SK-N-SH (cell line): ENCODE measurements at regions not wholly inside any gene's neighbourhood (a gene's known extent, or its start where the extent isn't known, plus 50 kb on each side); places are given as distances from the start of the nearest gene placed in this dataset.

Experiments used
- CTCF ChIA-PET: fragments of 300-600, 350-600 bp; formaldehyde crosslinking; extraction: SDS; loops from one replicate; lab custom pipeline; 2021; lab: Yijun Ruan, JAX
- POLR2A ChIA-PET: fragments of 350-600 bp; sonication (Branson Sonifier 250); formaldehyde crosslinking; extraction: SDS; loops from one replicate; lab custom pipeline; 2020; ENCODE audit warnings: antibody characterized with exemption, inconsistent platforms; lab: Yijun Ruan, JAX
- DNase-seq: peaks from one replicate; pipeline ENCODE4 v3.0.0; 2012
- H2AFZ ChIP-seq: fragments of 200-600 bp; sonication (generic); 2 replicates; pipeline ENCODE4 v1.8.1; 2016; ENCODE audit warnings: antibody characterized with exemption, mild to moderate bottlenecking, low read depth
- H3F3A ChIP-seq: fragments of 200-600 bp; sonication (generic); replicated peaks from 2 replicates; pipeline ENCODE3; 2016; ENCODE audit warnings: antibody characterized with exemption, mild to moderate bottlenecking; ENCODE audit not compliant: insufficient read depth
- H3K27ac ChIP-seq, 2 experiments: fragments of 200-500 bp in 1 of 2; fragments of 200-600 bp in 1 of 2; sonication (Bioruptor generic) in 1 of 2; sonication (generic), shearing (Covaris generic) in 1 of 2; 2 replicates each; pipeline versions ENCODE4 v1.5.1 to v1.6.1; 2014 to 2016; ENCODE audit warnings: low read depth in 2 of 2, inconsistent platforms in 1 of 2, low read length in 1 of 2, mild to moderate bottlenecking in 1 of 2, mixed read lengths in 1 of 2
- H3K27me3 ChIP-seq: fragments of 200-600 bp; sonication (generic), shearing (Covaris generic); 2 replicates; pipeline ENCODE4 v1.6.1; 2016; ENCODE audit warnings: mixed run types; ENCODE audit not compliant: insufficient read depth
- H3K36me3 ChIP-seq, 2 experiments: fragments of 200-500 bp in 1 of 2; fragments of 200-600 bp in 1 of 2; sonication (Bioruptor generic) in 1 of 2; sonication (generic) in 1 of 2; replicated peaks in 1 of 2; 2 replicates each; pipeline versions ENCODE3 to v1.5.1; 2014 to 2016; ENCODE audit warnings: low read length in 1 of 2, mild to moderate bottlenecking in 1 of 2; ENCODE audit not compliant: insufficient read depth in 2 of 2, control insufficient read depth in 1 of 2
- H3K4me1 ChIP-seq, 2 experiments: fragments of 200-500 bp in 1 of 2; fragments of 200-600 bp in 1 of 2; sonication (Bioruptor generic) in 1 of 2; sonication (generic), shearing (Covaris generic) in 1 of 2; 2 replicates each; pipeline versions ENCODE4 v1.5.1 to v1.6.1; 2014 to 2016; ENCODE audit warnings: low read depth in 1 of 2, low read length in 1 of 2, mixed run types in 1 of 2; ENCODE audit not compliant: insufficient read depth in 2 of 2, control insufficient read depth in 1 of 2
- H3K4me2 ChIP-seq: fragments of 200-600 bp; sonication (generic), shearing (Covaris generic); 2 replicates; pipeline ENCODE4 v1.6.1; 2017; ENCODE audit warnings: mixed run types
- H3K4me3 ChIP-seq, 2 experiments: fragments of 200-500 bp in 1 of 2; fragments of 200-600 bp in 1 of 2; sonication (Bioruptor generic) in 1 of 2; sonication (generic), shearing (Covaris generic) in 1 of 2; 2 replicates each; pipeline versions ENCODE4 v1.5.1 to v1.8.1; 2014 to 2016; ENCODE audit warnings: low read depth in 2 of 2, inconsistent platforms in 1 of 2, low read length in 1 of 2, mild to moderate bottlenecking in 1 of 2, mixed read lengths in 1 of 2, moderate library complexity in 1 of 2
- H3K79me2 ChIP-seq: fragments of 200-600 bp; sonication (generic); 2 replicates; pipeline ENCODE4 v1.8.1; 2017; ENCODE audit warnings: mild to moderate bottlenecking; ENCODE audit not compliant: insufficient read depth
- H3K9ac ChIP-seq: fragments of 200-600 bp; sonication (generic); 2 replicates; pipeline ENCODE4 v1.6.1; 2017; ENCODE audit warnings: mixed run types
- H3K9me2 ChIP-seq: fragments of 200-600 bp; sonication (generic); 2 replicates; pipeline ENCODE4 v1.6.1; 2017; ENCODE audit warnings: mixed run types
- H3K9me3 ChIP-seq: fragments of 200-600 bp; sonication (generic); 2 replicates; pipeline ENCODE4 v1.6.1; 2017; ENCODE audit warnings: mixed run types, mild to moderate bottlenecking, moderate library complexity
- H4K20me1 ChIP-seq: fragments of 200-600 bp; sonication (generic); 2 replicates; pipeline ENCODE4 v1.6.1; 2017; ENCODE audit warnings: mild to moderate bottlenecking, mixed run types; ENCODE audit not compliant: insufficient read depth
- FOXM1 ChIP-seq: IDR thresholded peaks from 2 replicates; pipeline ENCODE4 v1.4.0; 2012; ENCODE audit warnings: low read depth, mild to moderate bottlenecking
- GATA2 ChIP-seq: sonication (generic); formaldehyde crosslinking; IDR thresholded peaks from 2 replicates; pipeline ENCODE4 v1.5.0; 2020; ENCODE audit warnings: mild to moderate bottlenecking, missing genetic modification reagents
- MXI1 ChIP-seq: IDR thresholded peaks from 2 replicates; pipeline ENCODE4 v1.6.1; 2012; ENCODE audit warnings: mild to moderate bottlenecking, low read depth, low read length, improper control_type of control experiment
- POLR2AphosphoS5 ChIP-seq: IDR thresholded peaks from 2 replicates; pipeline ENCODE4 v1.6.1; 2012; ENCODE audit warnings: low read depth, low read length
- RAD21 ChIP-seq: IDR thresholded peaks from 2 replicates; pipeline ENCODE4 v1.6.1; 2012; ENCODE audit warnings: mild to moderate bottlenecking, low read length
- RXRA ChIP-seq: IDR thresholded peaks from 2 replicates; pipeline ENCODE4 v1.4.0; 2012; ENCODE audit warnings: low read depth, mild to moderate bottlenecking, borderline replicate concordance
- SIN3A ChIP-seq: IDR thresholded peaks from 2 replicates; pipeline ENCODE4 v1.6.1; 2012; ENCODE audit warnings: low read depth, mild to moderate bottlenecking, low read length, moderate library complexity, borderline replicate concordance
- TCF12 ChIP-seq: IDR thresholded peaks from 2 replicates; pipeline ENCODE4 v1.4.0; 2012
- TEAD4 ChIP-seq: IDR thresholded peaks from 2 replicates; pipeline ENCODE4 v1.4.0; 2012; ENCODE audit warnings: mild to moderate bottlenecking, borderline replicate concordance; ENCODE audit not compliant: insufficient read depth
- YY1 ChIP-seq: IDR thresholded peaks from 2 replicates; pipeline ENCODE4 v1.4.0; 2012; ENCODE audit warnings: low read depth, mild to moderate bottlenecking
- WGBS: methylation state at CpG from one replicate; pipeline ENCODE4 v1.1.6; 2017; ENCODE audit warnings: low lambda C conversion rate; 5-methylcytosine and 5-hydroxymethylcytosine counted together
- TF ChIP-seq, protein P1 (sequence below): IDR thresholded peaks from 2 replicates; pipeline ENCODE4 v1.4.0; 2012; ENCODE audit warnings: low read depth
- TF ChIP-seq, protein P2 (sequence below): IDR thresholded peaks from 2 replicates; pipeline ENCODE4 v1.4.0; 2012; ENCODE audit warnings: low read depth, borderline replicate concordance
- TF ChIP-seq, protein P3 (sequence below): IDR thresholded peaks from 2 replicates; pipeline ENCODE4 v1.4.0; 2012; ENCODE audit warnings: low read depth, borderline replicate concordance
- TF ChIP-seq, protein P4 (sequence below): IDR thresholded peaks from 2 replicates; pipeline ENCODE4; 2012

DNA sequence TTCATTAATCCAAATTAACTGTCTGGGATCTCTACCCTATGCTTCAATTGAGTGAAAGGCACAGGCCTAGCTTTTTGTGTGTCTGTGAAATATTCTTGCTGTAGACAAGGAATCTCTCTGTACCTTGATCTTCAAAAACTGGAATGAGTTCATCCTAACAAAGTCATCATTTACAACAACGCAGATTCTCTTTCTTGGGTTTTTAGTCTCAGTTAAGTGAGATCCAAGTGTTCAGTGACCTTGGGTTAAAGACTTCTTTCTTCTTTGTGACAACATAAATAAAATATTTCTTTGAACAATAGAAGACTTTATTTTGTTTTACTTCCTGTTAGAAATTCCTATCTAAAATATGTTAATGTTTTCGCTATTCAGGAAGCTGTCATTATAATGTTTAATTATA is 192.2 kb upstream of the LMNTD1 start:
- no peaks in the 10 kb centered on the region for H3F3A ChIP-seq
- DNase-seq = no peak
- no peaks in the 10 kb centered on the region for H3K9me3 ChIP-seq
- WGBS = 86% methylated on average over 2 of the region's 2 CpGs
- no peaks in the 10 kb centered on the region for H3K27me3 ChIP-seq
- no peaks in the 10 kb centered on the region for H3K36me3 ChIP-seq
- CTCF ChIA-PET = no interaction called here
- H3K4me2 ChIP-seq = no peak overlapping the region
- POLR2A ChIA-PET = no interaction called here
- H4K20me1 ChIP-seq = no peaks in the 10 kb centered on the region
- H2AFZ ChIP-seq = no peak overlapping the region
- no peak overlapping the region for H3K4me3 ChIP-seq
- no peaks in the 10 kb centered on the region for H3K79me2 ChIP-seq
- H3K9ac ChIP-seq = no peak overlapping the region
- TF ChIP-seq TCF12 (no peak), POLR2AphosphoS5 (no peak), RAD21 (no peak)
- TF ChIP-seq, protein P1, sequence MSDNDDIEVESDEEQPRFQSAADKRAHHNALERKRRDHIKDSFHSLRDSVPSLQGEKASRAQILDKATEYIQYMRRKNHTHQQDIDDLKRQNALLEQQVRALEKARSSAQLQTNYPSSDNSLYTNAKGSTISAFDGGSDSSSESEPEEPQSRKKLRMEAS = no peak
- no peaks in the 10 kb centered on the region for H3K9me2 ChIP-seq
- peaks cover 0 to 2% of the 10 kb centered on the region in 2 experiments; a peak in 2 of 4 replicates for H3K4me1 ChIP-seq
- no peak overlapping the region for H3K27ac ChIP-seq

DNA sequence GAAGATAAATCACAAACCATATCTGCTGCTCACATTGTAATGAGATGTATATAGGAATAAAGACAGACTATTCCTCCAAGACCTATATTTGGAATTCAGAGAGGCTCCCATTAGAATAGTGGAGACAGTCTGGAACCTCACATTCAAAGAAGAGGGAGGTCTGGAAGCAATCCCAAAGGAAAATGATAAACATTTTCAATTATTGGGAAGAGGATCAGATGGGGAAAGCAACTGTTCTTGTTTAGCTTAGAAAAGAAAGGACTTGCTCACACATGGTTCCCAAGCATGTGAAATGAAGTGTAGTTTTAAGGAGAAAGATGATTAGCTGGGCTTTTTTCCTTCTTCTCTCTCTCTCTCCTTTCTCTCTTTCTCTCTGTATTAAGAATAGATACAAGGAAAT is 193.0 kb upstream of the LMNTD1 start:
- Histone ChIP-seq H3K9ac (no peak overlapping the region), H3K27ac (no peak overlapping the region), H3K4me2 (no peak overlapping the region), H2AFZ (no peak overlapping the region), H3K79me2 (no peaks in the 10 kb centered on the region), H3K9me3 (no peaks in the 10 kb centered on the region), H4K20me1 (no peaks in the 10 kb centered on the region), H3F3A (no peaks in the 10 kb centered on the region), H3K4me1 (peaks cover 0 to 2% of the 10 kb centered on the region in 2 experiments; a peak in 2 of 4 replicates), H3K27me3 (no peaks in the 10 kb centered on the region), H3K4me3 (no peak overlapping the region), H3K9me2 (no peaks in the 10 kb centered on the region), H3K36me3 (no peaks in the 10 kb centered on the region)
- no peak for DNase-seq
- ChIA-PET CTCF (no interaction called here), POLR2A (no interaction called here)
- TF ChIP-seq TEAD4 = no peak
- TF ChIP-seq FOXM1 = no peak
- no peak for TF ChIP-seq GATA2
- TF ChIP-seq, protein P2, sequence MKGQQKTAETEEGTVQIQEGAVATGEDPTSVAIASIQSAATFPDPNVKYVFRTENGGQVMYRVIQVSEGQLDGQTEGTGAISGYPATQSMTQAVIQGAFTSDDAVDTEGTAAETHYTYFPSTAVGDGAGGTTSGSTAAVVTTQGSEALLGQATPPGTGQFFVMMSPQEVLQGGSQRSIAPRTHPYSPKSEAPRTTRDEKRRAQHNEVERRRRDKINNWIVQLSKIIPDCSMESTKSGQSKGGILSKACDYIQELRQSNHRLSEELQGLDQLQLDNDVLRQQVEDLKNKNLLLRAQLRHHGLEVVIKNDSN = no peak
- no peak for TF ChIP-seq SIN3A
- no peak for TF ChIP-seq RXRA
- no peak for TF ChIP-seq YY1
- TF ChIP-seq MXI1 = no peak
- TF ChIP-seq, protein P1 = no peak
- TF ChIP-seq, protein P3, sequence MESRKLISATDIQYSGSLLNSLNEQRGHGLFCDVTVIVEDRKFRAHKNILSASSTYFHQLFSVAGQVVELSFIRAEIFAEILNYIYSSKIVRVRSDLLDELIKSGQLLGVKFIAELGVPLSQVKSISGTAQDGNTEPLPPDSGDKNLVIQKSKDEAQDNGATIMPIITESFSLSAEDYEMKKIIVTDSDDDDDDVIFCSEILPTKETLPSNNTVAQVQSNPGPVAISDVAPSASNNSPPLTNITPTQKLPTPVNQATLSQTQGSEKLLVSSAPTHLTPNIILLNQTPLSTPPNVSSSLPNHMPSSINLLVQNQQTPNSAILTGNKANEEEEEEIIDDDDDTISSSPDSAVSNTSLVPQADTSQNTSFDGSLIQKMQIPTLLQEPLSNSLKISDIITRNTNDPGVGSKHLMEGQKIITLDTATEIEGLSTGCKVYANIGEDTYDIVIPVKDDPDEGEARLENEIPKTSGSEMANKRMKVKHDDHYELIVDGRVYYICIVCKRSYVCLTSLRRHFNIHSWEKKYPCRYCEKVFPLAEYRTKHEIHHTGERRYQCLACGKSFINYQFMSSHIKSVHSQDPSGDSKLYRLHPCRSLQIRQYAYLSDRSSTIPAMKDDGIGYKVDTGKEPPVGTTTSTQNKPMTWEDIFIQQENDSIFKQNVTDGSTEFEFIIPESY = no peak
- TF ChIP-seq, protein P4, sequence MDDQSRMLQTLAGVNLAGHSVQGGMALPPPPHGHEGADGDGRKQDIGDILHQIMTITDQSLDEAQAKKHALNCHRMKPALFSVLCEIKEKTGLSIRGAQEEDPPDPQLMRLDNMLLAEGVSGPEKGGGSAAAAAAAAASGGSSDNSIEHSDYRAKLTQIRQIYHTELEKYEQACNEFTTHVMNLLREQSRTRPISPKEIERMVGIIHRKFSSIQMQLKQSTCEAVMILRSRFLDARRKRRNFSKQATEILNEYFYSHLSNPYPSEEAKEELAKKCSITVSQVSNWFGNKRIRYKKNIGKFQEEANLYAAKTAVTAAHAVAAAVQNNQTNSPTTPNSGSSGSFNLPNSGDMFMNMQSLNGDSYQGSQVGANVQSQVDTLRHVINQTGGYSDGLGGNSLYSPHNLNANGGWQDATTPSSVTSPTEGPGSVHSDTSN = no peak
